GM23338 (cell line): ENCODE measurements at regions not wholly inside any gene's neighbourhood (a gene's known extent, or its start where the extent isn't known, plus 50 kb on each side); places are given as distances from the start of the nearest gene placed in this dataset.

Experiments
- CREB1 ChIP-seq: fragments of 250-450 bp; sonication (Bioruptor Pico); IDR thresholded peaks from 2 replicates; pipeline ENCODE4 v1.5.0; 2020; ENCODE audit warnings: low read depth, mild to moderate bottlenecking, moderate library complexity
- EZH2 ChIP-seq: fragments of 200-600 bp; sonication (generic); IDR thresholded peaks from one replicate; pipeline ENCODE4 v1.8.0; 2017; ENCODE audit warnings: antibody characterized with exemption, mild to moderate bottlenecking, low read depth; ENCODE audit not compliant: unreplicated experiment
- EZH2phosphoT487 ChIP-seq: fragments of 200-600 bp; sonication (generic); IDR thresholded peaks from one replicate; pipeline ENCODE4 v1.8.1; 2018; ENCODE audit warnings: antibody characterized with exemption; ENCODE audit not compliant: unreplicated experiment
- NANOG ChIP-seq: IDR thresholded peaks from 2 replicates; pipeline ENCODE4 v1.6.1; 2016; ENCODE audit warnings: antibody characterized with exemption, borderline replicate concordance
- POLR2AphosphoS5 ChIP-seq: IDR thresholded peaks from 2 replicates; pipeline ENCODE4 v1.6.1; 2016; ENCODE audit warnings: antibody characterized with exemption, low read depth
- ZNF331 ChIP-seq: fragments of 250-450 bp; sonication (Bioruptor Pico); IDR thresholded peaks from 2 replicates; pipeline ENCODE4 v1.5.0; 2020; ENCODE audit warnings: low read depth, mild to moderate bottlenecking, moderate library complexity
- TF ChIP-seq, protein P1 (sequence below), 2 experiments: fragments of 200-600 bp in 1 of 2; sonication (generic) in 1 of 2; conservative IDR thresholded peaks; 2 replicates each; pipeline versions ENCODE4 v1.5.1 to v1.6.1; 2016 to 2017; ENCODE audit warnings: antibody characterized with exemption in 2 of 2, low read depth in 2 of 2, mild to moderate bottlenecking in 2 of 2, moderate library complexity in 1 of 2
- TF ChIP-seq, protein P2 (sequence below): fragments of 250-450 bp; sonication (Bioruptor Pico); IDR thresholded peaks from 2 replicates; pipeline ENCODE4 v1.5.0; 2020; ENCODE audit warnings: mild to moderate bottlenecking, moderate library complexity
- TF ChIP-seq, protein P3 (sequence below): IDR thresholded peaks from one replicate; pipeline ENCODE4 v1.6.1; 2018; ENCODE audit warnings: antibody characterized with exemption; ENCODE audit not compliant: unreplicated experiment
- TF ChIP-seq, protein P4 (sequence below): IDR thresholded peaks from 2 replicates; pipeline ENCODE4 v1.6.1; 2016; ENCODE audit warnings: antibody characterized with exemption

DNA sequence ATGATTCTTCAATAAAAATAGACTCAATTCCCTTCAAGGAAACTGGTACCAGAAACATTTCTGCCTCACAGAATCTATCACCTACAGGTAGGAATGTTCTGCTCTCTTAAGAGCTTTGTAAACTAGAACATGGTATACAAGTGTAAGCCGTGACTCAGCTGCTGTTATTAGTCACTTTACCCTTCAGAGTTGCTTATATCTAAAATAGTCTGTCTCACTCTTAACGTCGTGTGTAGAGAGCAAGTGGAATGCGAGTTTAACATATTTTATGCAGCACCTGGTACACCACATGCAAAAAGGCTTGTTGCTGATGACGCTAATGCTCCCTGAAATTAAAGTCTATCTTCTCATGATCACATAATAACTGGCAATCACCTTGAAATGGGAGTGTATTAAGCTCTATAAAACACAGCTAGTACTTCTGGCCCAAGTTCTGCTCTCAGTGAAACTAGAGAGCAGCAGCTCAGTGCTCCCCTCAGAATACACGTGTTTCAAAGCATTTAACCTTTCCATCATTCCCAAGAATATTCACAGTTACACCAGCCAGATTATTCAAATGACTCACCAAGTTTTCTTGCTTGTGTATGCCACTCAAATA lies 420.0 kb downstream of the ZEB2 start:
- TF ChIP-seq, protein P1, sequence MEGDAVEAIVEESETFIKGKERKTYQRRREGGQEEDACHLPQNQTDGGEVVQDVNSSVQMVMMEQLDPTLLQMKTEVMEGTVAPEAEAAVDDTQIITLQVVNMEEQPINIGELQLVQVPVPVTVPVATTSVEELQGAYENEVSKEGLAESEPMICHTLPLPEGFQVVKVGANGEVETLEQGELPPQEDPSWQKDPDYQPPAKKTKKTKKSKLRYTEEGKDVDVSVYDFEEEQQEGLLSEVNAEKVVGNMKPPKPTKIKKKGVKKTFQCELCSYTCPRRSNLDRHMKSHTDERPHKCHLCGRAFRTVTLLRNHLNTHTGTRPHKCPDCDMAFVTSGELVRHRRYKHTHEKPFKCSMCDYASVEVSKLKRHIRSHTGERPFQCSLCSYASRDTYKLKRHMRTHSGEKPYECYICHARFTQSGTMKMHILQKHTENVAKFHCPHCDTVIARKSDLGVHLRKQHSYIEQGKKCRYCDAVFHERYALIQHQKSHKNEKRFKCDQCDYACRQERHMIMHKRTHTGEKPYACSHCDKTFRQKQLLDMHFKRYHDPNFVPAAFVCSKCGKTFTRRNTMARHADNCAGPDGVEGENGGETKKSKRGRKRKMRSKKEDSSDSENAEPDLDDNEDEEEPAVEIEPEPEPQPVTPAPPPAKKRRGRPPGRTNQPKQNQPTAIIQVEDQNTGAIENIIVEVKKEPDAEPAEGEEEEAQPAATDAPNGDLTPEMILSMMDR (conservative IDR thresholded peaks at IDR 0.05; ENCODE audit: low read depth in 2 of 2), result no peak
- TF ChIP-seq POLR2AphosphoS5 (no peak), EZH2 (no peak), CREB1 (CRISPR knock-in tag) (no peak), NANOG (no peak), ZNF331 (CRISPR knock-in tag) (no peak), EZH2phosphoT487 (no peak)
- TF ChIP-seq, protein P2, sequence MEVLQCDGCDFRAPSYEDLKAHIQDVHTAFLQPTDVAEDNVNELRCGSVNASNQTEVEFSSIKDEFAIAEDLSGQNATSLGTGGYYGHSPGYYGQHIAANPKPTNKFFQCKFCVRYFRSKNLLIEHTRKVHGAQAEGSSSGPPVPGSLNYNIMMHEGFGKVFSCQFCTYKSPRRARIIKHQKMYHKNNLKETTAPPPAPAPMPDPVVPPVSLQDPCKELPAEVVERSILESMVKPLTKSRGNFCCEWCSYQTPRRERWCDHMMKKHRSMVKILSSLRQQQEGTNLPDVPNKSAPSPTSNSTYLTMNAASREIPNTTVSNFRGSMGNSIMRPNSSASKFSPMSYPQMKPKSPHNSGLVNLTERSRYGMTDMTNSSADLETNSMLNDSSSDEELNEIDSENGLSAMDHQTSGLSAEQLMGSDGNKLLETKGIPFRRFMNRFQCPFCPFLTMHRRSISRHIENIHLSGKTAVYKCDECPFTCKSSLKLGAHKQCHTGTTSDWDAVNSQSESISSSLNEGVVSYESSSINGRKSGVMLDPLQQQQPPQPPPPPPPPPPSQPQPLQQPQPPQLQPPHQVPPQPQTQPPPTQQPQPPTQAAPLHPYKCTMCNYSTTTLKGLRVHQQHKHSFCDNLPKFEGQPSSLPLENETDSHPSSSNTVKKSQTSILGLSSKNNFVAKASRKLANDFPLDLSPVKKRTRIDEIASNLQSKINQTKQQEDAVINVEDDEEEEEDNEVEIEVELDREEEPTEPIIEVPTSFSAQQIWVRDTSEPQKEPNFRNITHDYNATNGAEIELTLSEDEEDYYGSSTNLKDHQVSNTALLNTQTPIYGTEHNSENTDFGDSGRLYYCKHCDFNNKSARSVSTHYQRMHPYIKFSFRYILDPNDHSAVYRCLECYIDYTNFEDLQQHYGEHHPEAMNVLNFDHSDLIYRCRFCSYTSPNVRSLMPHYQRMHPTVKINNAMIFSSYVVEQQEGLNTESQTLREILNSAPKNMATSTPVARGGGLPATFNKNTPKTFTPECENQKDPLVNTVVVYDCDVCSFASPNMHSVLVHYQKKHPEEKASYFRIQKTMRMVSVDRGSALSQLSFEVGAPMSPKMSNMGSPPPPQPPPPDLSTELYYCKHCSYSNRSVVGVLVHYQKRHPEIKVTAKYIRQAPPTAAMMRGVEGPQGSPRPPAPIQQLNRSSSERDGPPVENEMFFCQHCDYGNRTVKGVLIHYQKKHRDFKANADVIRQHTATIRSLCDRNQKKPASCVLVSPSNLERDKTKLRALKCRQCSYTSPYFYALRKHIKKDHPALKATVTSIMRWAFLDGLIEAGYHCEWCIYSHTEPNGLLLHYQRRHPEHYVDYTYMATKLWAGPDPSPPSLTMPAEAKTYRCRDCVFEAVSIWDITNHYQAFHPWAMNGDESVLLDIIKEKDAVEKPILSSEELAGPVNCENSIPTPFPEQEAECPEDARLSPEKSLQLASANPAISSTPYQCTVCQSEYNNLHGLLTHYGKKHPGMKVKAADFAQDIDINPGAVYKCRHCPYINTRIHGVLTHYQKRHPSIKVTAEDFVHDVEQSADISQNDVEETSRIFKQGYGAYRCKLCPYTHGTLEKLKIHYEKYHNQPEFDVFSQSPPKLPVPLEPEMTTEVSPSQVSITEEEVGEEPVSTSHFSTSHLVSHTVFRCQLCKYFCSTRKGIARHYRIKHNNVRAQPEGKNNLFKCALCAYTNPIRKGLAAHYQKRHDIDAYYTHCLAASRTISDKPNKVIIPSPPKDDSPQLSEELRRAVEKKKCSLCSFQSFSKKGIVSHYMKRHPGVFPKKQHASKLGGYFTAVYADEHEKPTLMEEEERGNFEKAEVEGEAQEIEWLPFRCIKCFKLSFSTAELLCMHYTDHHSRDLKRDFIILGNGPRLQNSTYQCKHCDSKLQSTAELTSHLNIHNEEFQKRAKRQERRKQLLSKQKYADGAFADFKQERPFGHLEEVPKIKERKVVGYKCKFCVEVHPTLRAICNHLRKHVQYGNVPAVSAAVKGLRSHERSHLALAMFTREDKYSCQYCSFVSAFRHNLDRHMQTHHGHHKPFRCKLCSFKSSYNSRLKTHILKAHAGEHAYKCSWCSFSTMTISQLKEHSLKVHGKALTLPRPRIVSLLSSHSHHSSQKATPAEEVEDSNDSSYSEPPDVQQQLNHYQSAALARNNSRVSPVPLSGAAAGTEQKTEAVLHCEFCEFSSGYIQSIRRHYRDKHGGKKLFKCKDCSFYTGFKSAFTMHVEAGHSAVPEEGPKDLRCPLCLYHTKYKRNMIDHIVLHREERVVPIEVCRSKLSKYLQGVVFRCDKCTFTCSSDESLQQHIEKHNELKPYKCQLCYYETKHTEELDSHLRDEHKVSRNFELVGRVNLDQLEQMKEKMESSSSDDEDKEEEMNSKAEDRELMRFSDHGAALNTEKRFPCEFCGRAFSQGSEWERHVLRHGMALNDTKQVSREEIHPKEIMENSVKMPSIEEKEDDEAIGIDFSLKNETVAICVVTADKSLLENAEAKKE, result no peak
- TF ChIP-seq, protein P3, sequence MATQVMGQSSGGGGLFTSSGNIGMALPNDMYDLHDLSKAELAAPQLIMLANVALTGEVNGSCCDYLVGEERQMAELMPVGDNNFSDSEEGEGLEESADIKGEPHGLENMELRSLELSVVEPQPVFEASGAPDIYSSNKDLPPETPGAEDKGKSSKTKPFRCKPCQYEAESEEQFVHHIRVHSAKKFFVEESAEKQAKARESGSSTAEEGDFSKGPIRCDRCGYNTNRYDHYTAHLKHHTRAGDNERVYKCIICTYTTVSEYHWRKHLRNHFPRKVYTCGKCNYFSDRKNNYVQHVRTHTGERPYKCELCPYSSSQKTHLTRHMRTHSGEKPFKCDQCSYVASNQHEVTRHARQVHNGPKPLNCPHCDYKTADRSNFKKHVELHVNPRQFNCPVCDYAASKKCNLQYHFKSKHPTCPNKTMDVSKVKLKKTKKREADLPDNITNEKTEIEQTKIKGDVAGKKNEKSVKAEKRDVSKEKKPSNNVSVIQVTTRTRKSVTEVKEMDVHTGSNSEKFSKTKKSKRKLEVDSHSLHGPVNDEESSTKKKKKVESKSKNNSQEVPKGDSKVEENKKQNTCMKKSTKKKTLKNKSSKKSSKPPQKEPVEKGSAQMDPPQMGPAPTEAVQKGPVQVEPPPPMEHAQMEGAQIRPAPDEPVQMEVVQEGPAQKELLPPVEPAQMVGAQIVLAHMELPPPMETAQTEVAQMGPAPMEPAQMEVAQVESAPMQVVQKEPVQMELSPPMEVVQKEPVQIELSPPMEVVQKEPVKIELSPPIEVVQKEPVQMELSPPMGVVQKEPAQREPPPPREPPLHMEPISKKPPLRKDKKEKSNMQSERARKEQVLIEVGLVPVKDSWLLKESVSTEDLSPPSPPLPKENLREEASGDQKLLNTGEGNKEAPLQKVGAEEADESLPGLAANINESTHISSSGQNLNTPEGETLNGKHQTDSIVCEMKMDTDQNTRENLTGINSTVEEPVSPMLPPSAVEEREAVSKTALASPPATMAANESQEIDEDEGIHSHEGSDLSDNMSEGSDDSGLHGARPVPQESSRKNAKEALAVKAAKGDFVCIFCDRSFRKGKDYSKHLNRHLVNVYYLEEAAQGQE, result no peak
- TF ChIP-seq, protein P4, sequence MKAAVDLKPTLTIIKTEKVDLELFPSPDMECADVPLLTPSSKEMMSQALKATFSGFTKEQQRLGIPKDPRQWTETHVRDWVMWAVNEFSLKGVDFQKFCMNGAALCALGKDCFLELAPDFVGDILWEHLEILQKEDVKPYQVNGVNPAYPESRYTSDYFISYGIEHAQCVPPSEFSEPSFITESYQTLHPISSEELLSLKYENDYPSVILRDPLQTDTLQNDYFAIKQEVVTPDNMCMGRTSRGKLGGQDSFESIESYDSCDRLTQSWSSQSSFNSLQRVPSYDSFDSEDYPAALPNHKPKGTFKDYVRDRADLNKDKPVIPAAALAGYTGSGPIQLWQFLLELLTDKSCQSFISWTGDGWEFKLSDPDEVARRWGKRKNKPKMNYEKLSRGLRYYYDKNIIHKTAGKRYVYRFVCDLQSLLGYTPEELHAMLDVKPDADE, result no peak
